HepG2 (cell line): ENCODE measurements at regions not wholly inside any gene's neighbourhood (a gene's known extent, or its start where the extent isn't known, plus 50 kb on each side); places are given as distances from the start of the nearest gene placed in this dataset.

ENCODE experiments used
- ATAC-seq: fragments of 200-7000 bp; cut with Tn5 transposase; 3 replicates; pipeline ENCODE4 v1.9.1; 2020; ENCODE audit warnings: mild to moderate bottlenecking, moderate library complexity
- BruUV-seq: library from RNA; stranded (reverse); fragments of 400-500 nt; replicated peaks from 2 replicates; lab custom pipeline; 2021; lab: Mats Ljungman, UMichigan
- CTCF ChIA-PET: fragments of 300-600 bp; formaldehyde crosslinking; extraction: SDS; loops from one replicate; lab custom pipeline; 2021; ENCODE audit warnings: low total read pairs, inconsistent platforms, low intra/inter-chr PET ratio; lab: Yijun Ruan, JAX
- POLR2A ChIA-PET: fragments of 350-600 bp; sonication (Branson Sonifier 250); formaldehyde crosslinking; loops from one replicate; lab custom pipeline; 2020; ENCODE audit warnings: antibody characterized with exemption, inconsistent platforms; lab: Yijun Ruan, JAX
- DNase-seq: peaks from one replicate; pipeline ENCODE4 v3.0.0-alpha.2; 2015; ENCODE audit warnings: low spot score
- FAIRE-seq: peaks from 3 replicates; lab custom pipeline; 2011; peaks lifted over from hg19 to GRCh38; lab: Jason Lieb, UNC
- H2AFZ ChIP-seq: one replicate; pipeline ENCODE4 v1.6.1; 2011; ENCODE audit warnings: low read length, inconsistent platforms
- H3K27ac ChIP-seq: fragments of 300-600 bp; 3 replicates; pipeline ENCODE4 v1.8.0; 2011; ENCODE audit warnings: mixed run types, mild to moderate bottlenecking, mixed read lengths, low read length, inconsistent platforms; ENCODE audit not compliant: insufficient read depth; ENCODE audit errors: extremely low read length
- H3K27me3 ChIP-seq, 2 experiments: fragments of 200-600 bp in 1 of 2; 2 replicates in 1 of 2; 3 replicates in 1 of 2; pipeline versions ENCODE4 v1.6.0 to v1.8.0; 2011; ENCODE audit warnings: low read length in 2 of 2, mild to moderate bottlenecking in 2 of 2, moderate library complexity in 2 of 2, inconsistent platforms in 1 of 2; ENCODE audit not compliant: insufficient read depth in 2 of 2, control insufficient read depth in 1 of 2
- H3K36me3 ChIP-seq, 2 experiments: fragments of 200-600 bp in 1 of 2; replicated peaks in 1 of 2; 2 replicates in 1 of 2; 3 replicates in 1 of 2; pipeline versions ENCODE4 v1.5.1 to v1.8.0; 2011; ENCODE audit warnings: low read length in 2 of 2, inconsistent platforms in 1 of 2; ENCODE audit not compliant: insufficient read depth in 2 of 2, control insufficient read depth in 1 of 2
- H3K4me1 ChIP-seq: 2 replicates; pipeline ENCODE4 v1.5.1; 2012; ENCODE audit warnings: low read length, inconsistent platforms; ENCODE audit not compliant: insufficient read depth
- H3K4me2 ChIP-seq: 2 replicates; pipeline ENCODE4 v1.6.0; 2011; ENCODE audit warnings: low read depth, low read length, inconsistent platforms
- H3K4me3 ChIP-seq, 3 experiments: fragments of 200-600 bp in 1 of 3; sonication (generic), shearing (Covaris generic) in 1 of 3; replicated peaks in 1 of 3; 2 replicates each; pipeline ENCODE4 v1.5.1; 2011 to 2016; ENCODE audit warnings: low read length in 3 of 3, inconsistent platforms in 2 of 3, low read depth in 2 of 3, mild to moderate bottlenecking in 2 of 3, control low read depth in 1 of 3, mixed read lengths in 1 of 3; ENCODE audit not compliant: insufficient read depth in 1 of 3
- H3K79me2 ChIP-seq: one replicate; pipeline ENCODE4 v1.6.1; 2011; ENCODE audit warnings: low read length, inconsistent platforms; ENCODE audit not compliant: insufficient read depth
- H3K9ac ChIP-seq: 2 replicates; pipeline ENCODE4 v1.6.0; 2011; ENCODE audit warnings: mild to moderate bottlenecking, low read depth, low read length, inconsistent platforms; ENCODE audit not compliant: insufficient read depth
- H3K9me3 ChIP-seq: 2 replicates; pipeline ENCODE4 v1.5.1; 2012; ENCODE audit warnings: mild to moderate bottlenecking, low read length
- H4K20me1 ChIP-seq: 2 replicates; pipeline ENCODE4 v1.6.0; 2011; ENCODE audit warnings: inconsistent platforms, mild to moderate bottlenecking, low read length, moderate library complexity; ENCODE audit not compliant: insufficient read depth
- GLMP ChIP-seq: sonication (generic); formaldehyde crosslinking; IDR thresholded peaks from 2 replicates; pipeline ENCODE4 v1.9.0; 2021; ENCODE audit warnings: missing genetic modification reagents, mild to moderate bottlenecking, borderline replicate concordance
- NFKBIZ ChIP-seq: IDR thresholded peaks from 2 replicates; pipeline ENCODE4 v1.6.1; 2018; ENCODE audit warnings: missing genetic modification reagents, missing compliant biosample characterization
- NFRKB ChIP-seq: fragments of 450-650 bp; IDR thresholded peaks from 2 replicates; pipeline ENCODE4 v1.6.1; 2017
- PAX8 ChIP-seq: sonication (generic); formaldehyde crosslinking; IDR thresholded peaks from 2 replicates; pipeline ENCODE4 v1.8.0; 2022; ENCODE audit warnings: mild to moderate bottlenecking, missing genetic modification reagents, borderline replicate concordance
- RARA ChIP-seq: IDR thresholded peaks from 2 replicates; pipeline ENCODE4 v1.6.1; 2016; ENCODE audit warnings: missing genetic modification reagents, missing compliant biosample characterization
- TFDP2 ChIP-seq: sonication (generic); formaldehyde crosslinking; IDR thresholded peaks from 2 replicates; pipeline ENCODE4 v1.4.0; 2020; ENCODE audit warnings: missing genetic modification reagents
- ZNF121 ChIP-seq: sonication (generic); formaldehyde crosslinking; IDR thresholded peaks from 2 replicates; pipeline ENCODE4 v1.5.0; 2020; ENCODE audit warnings: mild to moderate bottlenecking, missing genetic modification reagents
- ZNF432 ChIP-seq: sonication (generic); formaldehyde crosslinking; IDR thresholded peaks from 2 replicates; pipeline ENCODE4 v1.5.0; 2020; ENCODE audit warnings: missing genetic modification reagents, mild to moderate bottlenecking, borderline replicate concordance
- ZNF709 ChIP-seq: sonication (generic); formaldehyde crosslinking; IDR thresholded peaks from 2 replicates; pipeline ENCODE4 v1.5.0; 2020; ENCODE audit warnings: mild to moderate bottlenecking, missing genetic modification reagents
- ZSCAN20 ChIP-seq: sonication (generic); formaldehyde crosslinking; IDR thresholded peaks from 2 replicates; pipeline ENCODE4 v1.4.0; 2020; ENCODE audit warnings: missing genetic modification reagents, mild to moderate bottlenecking, borderline replicate concordance
- WGBS: methylation state at CpG from one replicate; pipeline ENCODE4 v1.1.6; 2017; ENCODE audit warnings: low lambda C conversion rate; 5-methylcytosine and 5-hydroxymethylcytosine counted together
- in situ Hi-C: cut with HindIII; loops from 2 replicates; pipeline ENCODE4 v1.10.0; 2017; ENCODE audit warnings: low pct_unique_long_range_greater_than_20kb; ENCODE audit not compliant: extremely low pct_ligation_motif_present
- intact Hi-C: fragments of 100-400 bp; cut with micrococcal nuclease; formaldehyde crosslinking; loops from one replicate; pipeline ENCODE4 v1.10.0; 2022; ENCODE audit not compliant: unreplicated experiment

- TF ChIP-seq GLMP (CRISPR knock-in tag): no peak
- no peak for TF ChIP-seq PAX8 (CRISPR knock-in tag)
- TF ChIP-seq NFKBIZ (CRISPR knock-in tag): no peak
- no peak for TF ChIP-seq ZNF432 (CRISPR knock-in tag)
- TF ChIP-seq NFRKB: no peak
- no peak for TF ChIP-seq ZNF709 (CRISPR knock-in tag)
These were observed 100.0 kb upstream of the LHX5 start (continued) for GRCh38 chr12:113571713-113572112.

- no TSS peak for BruUV-seq
- no peaks in the 10 kb centered on the region for H3K9me3 ChIP-seq
- no peaks in the 10 kb centered on the region for H3K36me3 ChIP-seq
- no peak overlapping the region for H3K4me3 ChIP-seq
- H3K27ac ChIP-seq: no peak overlapping the region
- H3K27me3 ChIP-seq: peaks cover 4 to 35% of the 10 kb centered on the region in 2 experiments
- in situ Hi-C loops: no loop called here
- no peak overlapping the region for H3K4me2 ChIP-seq
- no peak overlapping the region for H2AFZ ChIP-seq
- H3K4me1 ChIP-seq: no peaks in the 10 kb centered on the region
- intact Hi-C loops: no loop called here
- WGBS: 38% methylated on average over 9 of the region's 17 CpGs
- no peaks in the 10 kb centered on the region for H4K20me1 ChIP-seq
- DNase-seq (no peak), FAIRE-seq (no peak), ATAC-seq (no peak)
- ChIA-PET CTCF (no interaction called here), POLR2A (no interaction called here)
- TF ChIP-seq TFDP2 (CRISPR knock-in tag) (no peak), ZSCAN20 (no peak), ZNF121 (no peak), RARA (CRISPR knock-in tag) (no peak)
- H3K79me2 ChIP-seq: no peaks in the 10 kb centered on the region
- no peak overlapping the region for H3K9ac ChIP-seq
These were observed 98.1 kb upstream of the LHX5 start for GRCh38 chr12:113569806-113570205.
